ENCODE measurements at regions not wholly inside any gene's neighbourhood (a gene's known extent, or its start where the extent isn't known, plus 50 kb on each side); places are given as distances from the start of the nearest gene placed in this dataset.
"Not testable (repeated sequence)": the region's sequence is repeated elsewhere in the genome, so short reads cannot be mapped to it uniquely, and the experiment has no call there.

DNA sequence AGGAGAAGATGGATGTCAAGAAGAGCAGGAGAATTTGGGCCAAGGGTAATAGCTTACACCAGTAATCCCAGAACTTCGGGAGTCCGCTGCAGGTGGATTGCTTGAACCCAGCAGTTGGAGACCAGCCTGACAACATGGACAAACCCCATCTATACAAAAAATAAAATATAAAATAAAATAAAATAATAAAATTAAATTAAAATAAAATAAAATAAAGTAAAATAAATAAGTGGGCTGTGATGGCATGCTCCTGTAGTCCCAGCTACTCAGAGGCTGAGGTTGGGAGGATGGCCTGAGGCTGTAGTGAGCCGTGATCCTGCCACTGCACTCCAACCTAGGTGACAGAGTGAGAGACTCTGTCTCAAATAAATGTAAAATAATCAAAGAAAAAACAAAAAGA, 1946.7 kb downstream of the MRPL39 start:
- no peak for DNase-seq

- no peak for DNase-seq
Measured at GRCh38 chr21:23644768-23645167, 1962.5 kb downstream of the MRPL39 start.

DNA sequence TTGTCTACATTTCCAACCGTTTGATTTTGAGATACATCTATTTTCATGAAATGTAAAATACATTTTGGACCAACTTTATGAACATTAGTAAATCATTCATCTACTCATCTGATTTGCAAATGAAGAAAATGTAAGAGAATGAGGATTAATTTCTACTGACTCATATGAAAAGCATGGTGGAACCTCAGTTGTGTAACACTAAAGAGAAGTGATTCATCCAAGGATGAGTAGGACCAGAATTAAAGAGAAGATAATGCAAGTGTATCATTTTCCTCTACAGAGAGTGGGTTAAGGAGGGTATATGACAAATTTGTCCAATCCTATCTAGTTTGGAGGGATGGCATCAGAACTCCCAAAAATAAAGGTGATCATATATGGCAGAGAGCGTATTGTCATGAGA, 1967.6 kb downstream of the MRPL39 start:
- DNase-seq = no peak

DNA sequence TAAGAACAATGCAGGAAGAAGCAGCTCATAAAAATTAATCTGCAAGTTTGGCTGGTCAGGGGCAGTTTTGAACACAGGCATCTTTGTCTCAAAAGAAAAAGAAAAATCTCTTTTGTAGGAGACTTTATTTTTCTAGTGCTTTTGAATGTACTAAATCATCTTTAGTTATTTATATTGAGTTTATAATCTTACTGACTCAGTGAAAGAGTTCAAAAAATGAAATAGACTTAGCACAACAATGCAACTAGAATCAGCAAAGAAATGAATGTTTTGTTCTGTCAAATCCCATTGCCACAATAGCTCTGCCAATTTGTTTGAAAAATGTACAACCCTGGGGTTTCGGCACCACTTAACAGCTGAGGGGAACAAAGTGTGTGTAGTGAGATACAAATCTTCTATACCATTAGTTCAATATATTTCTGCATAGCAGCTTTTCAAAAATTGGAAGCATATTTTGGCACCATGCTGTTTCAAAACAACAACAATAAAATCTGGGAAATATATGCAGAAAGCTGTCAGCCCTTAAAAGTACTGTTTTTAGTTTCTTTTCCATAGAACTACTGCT, 1969.1 kb downstream of the MRPL39 start:
- DNase-seq = no peak

GRCh38 chr21:23633447-23633940, 1973.8 kb downstream of the MRPL39 start:
- no peak for DNase-seq

- no peak for DNase-seq
Measured at GRCh38 chr21:23624281-23624680, 1983.0 kb downstream of the MRPL39 start.

DNA sequence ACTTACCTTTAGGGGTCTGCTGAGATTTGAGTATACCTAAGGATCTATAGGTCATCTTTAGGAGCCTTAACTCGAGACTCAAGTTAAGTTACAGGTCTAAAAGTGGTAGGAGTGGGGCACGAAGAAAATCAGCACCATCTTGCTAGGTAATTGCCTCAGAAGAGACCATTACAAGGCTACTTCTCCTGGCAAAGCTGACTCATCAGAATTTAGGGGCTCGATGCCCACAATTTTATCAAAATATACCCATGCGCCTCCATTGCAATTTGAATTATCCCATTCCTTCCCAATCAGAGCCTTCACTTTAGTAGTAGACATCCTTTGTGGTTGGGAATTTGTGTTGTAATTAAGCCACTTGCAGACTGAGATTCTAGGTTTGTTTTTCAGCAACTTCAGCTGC, 1994.3 kb downstream of the MRPL39 start:
- DNase-seq = no peak

GRCh38 chr21:23612210-23612609, 1995.1 kb downstream of the MRPL39 start:
- no peak for DNase-seq

GRCh38 chr21:23607782-23608431, 1999.4 kb downstream of the MRPL39 start:
- no peak for DNase-seq

DNA sequence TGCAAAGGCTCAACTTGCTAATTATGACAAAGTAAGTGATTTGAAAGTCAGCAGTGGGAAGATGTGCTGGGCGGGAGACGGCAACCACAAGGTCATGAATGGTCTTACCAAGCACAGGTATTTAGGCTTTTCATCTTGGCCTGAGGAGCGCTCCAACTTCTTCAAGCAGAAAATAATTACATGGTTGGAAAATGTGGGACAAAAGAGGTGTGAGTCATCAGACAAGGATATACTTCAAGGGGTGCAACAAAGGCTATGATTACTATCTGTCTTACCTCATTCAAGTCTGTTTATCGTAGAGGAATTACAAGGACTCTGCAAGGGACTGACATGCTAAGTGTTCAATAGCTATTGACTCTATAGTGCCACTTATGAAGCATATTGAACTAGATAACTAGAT, 2005.7 kb downstream of the MRPL39 start:
- no peak for DNase-seq

DNA sequence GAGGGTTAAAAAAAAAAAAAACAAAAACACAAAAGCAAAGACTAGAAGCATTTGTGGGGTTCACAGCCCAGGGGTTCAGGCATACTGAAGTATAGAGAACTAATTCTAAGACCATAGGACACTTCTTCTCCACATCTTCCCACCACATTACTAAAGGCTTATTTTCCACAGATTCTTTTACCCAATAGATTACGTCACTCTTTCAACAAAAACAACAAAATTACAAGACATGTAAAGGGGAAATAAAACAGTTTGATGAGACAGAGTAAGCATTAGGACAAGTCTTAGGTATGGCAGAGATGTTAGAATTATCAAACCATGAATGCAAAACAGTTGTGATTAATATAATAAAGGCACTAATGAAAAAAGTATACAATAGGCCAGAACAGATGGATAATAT, 2013.7 kb downstream of the MRPL39 start:
- no peak for DNase-seq

DNA sequence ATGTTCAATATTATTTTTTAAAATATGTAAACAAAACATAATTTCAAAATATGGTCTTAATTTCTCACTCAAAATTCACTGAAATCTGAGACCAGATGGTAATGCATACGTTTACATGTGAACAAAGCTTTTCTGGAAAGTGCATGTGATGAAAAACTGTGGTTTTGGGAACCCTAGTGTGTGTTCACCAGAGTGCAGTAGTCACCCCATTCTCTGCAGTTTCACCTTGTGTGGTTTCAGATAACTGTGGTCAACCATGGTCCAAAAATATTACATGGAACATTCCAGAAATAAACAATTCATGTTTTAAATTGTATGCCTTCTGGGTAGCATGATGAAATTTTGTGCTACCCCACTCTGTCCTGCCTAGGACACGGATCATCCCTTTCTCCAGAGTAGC, 2021.9 kb downstream of the MRPL39 start:
- DNase-seq = no peak

DNA sequence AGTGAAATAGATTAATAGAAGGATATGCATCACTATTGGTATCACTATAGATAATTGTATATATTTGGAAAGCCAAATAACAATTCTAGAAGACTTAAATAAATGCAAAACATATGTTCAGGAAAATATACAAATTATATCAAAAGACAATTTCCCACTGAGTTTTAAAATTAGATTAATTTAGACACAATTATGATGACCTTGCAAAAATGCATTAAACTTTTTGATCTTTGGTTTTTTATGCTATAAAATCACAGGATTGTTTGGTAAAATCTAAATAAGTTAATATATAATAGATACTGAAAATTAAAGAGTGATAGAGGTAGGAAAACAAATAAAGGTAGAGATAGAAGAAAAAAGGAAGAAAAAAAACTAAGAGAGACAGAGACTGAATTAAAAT, 2027.7 kb downstream of the MRPL39 start:
- no peak for DNase-seq

- DNase-seq = no peak
Measured at GRCh38 chr21:23578027-23578426, 2029.3 kb downstream of the MRPL39 start.

DNA sequence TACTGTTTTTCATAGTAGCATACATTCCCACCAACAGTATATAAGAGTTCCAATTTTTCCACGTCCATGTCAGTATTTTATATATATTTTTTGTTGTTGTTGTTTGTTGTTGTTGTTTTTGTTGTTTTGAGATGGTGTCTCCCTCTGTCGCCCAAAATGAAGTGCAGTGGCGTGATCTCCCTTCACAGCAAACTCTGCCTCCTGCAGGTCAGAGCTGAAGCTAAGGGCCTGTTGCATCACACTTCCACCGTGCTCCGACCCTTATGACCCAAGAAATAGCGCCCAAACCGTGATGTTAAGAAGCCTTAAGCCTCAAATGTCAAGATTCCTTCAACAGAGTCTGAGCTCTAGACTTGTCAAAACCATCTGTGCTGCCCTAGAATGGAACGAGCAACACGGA, 2032.3 kb downstream of the MRPL39 start:
- DNase-seq = no peak

- not testable (repeated sequence) for DNase-seq
Measured at GRCh38 chr21:23548924-23549323, 2058.4 kb downstream of the MRPL39 start.

DNA sequence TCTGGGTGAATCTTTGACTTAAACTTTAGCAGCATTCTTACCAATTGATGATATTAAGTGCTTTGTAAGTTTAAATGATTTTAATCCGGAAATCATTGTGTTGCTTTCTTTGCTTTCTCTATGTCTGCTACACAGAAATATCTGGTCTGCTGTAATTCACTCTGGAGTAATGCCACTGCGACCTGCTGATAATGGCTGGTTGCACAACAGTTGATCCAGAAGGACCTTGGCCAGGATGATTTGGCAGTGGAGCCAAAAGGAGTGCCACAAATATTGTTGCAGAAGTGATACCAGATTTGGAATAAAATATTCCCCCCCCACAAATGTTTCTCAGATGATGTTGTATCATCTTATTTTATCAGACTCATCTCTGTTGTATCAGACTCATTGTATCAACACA, 2063.9 kb downstream of the MRPL39 start:
- no peak for DNase-seq

DNA sequence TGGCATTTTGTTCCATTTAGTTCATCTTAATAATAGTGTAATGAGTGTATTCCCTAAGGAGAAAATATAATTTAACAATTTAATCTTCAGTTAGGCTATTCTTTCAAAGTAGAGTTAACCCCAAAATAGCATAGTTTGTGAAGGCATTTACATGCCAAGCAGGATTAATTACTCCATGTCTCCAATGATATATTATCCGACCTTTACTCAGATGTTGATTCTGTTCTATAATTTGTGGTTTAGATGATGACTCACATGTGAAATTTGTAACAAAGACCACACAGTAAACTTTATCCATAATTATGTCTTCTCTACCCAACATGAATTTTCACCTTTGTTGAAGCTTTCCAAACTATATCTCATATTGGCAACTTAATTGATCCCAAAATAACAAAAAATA, 2065.2 kb downstream of the MRPL39 start:
- DNase-seq = no peak

GRCh38 chr21:23541571-23541970, 2065.7 kb downstream of the MRPL39 start:
- DNase-seq = no peak

GRCh38 chr21:23534850-23535249, 2072.4 kb downstream of the MRPL39 start:
- DNase-seq = no peak

DNA sequence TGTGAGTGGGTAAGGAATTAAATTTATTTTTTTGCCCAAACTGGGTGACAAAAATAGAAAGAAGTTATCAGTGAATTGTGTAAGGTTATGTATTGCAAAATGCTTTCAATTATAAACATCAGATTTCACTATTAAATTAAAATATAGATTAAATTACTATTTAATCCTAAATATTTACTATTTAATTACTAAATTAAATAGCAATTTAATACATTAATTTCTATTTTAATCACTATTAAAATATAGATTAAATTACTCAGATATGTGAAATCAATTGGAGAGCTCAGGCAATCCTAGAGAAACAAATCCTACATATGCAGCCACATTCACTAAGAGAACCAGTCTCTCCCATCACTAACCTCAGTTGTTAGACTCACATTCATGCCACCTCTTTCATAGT, 2075.8 kb downstream of the MRPL39 start:
- no peak for DNase-seq

GRCh38 chr21:23524685-23525084, 2082.6 kb downstream of the MRPL39 start:
- DNase-seq = no peak

- DNase-seq = no peak
Measured at GRCh38 chr21:23522751-23523150, 2084.5 kb downstream of the MRPL39 start.

- DNase-seq = no peak
Measured at GRCh38 chr21:23507501-23507900, 2099.8 kb downstream of the MRPL39 start.

GRCh38 chr21:23496729-23497128, 2110.6 kb downstream of the MRPL39 start:
- DNase-seq = no peak
